GM12872 (cell line): ENCODE measurements at regions not wholly inside any gene's neighbourhood (a gene's known extent, or its start where the extent isn't known, plus 50 kb on each side); places are given as distances from the start of the nearest gene placed in this dataset.

Experiments used
- CTCF ChIP-seq: IDR thresholded peaks from 3 replicates; pipeline ENCODE4 v1.5.1; 2011; ENCODE audit warnings: low read depth, mild to moderate bottlenecking, low read length, moderate library complexity; ENCODE audit not compliant: insufficient read depth

DNA sequence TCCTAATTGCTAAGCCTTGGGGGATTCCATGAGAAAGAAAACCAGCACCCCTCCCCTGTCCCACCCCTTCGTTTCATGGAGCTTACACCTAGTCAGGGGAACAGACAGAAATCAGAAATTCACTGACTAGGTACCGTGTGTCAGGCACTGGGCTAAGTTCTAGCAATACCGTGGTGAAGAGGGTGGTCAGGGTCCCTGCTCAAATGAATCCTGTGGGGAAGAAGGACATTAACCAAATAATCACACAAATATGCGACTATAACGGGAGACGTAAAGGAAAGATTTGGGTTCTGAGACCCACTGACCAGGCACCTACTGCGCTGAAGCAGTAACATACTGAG is 65.1 kb upstream of the TOP1 start:
- no peak for TF ChIP-seq CTCF

- TF ChIP-seq CTCF, result no peak
Measured at GRCh38 chr20:40965671-40966070, 63.0 kb upstream of the TOP1 start.

DNA sequence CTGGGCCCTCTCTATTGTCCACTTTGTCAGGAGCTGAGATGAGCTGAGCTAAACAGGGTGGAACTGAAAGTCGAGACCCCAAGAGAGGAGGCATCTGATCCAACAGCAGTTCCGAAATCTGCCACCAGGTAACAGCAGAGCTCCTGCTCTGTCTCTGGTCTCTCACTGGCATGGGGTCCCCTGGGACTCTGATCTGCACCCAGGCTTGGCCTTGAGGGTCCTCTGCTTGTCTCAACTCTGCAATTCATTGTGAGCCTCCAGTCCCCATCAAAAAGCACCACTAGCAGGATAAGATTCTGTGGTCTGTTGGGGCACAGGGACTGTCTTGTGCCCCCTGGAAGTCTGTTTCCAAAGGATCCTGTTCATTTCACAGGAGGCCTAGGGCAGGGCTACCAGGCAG is 62.5 kb upstream of the TOP1 start:
- peak; percentile 86 for TF ChIP-seq CTCF

DNA sequence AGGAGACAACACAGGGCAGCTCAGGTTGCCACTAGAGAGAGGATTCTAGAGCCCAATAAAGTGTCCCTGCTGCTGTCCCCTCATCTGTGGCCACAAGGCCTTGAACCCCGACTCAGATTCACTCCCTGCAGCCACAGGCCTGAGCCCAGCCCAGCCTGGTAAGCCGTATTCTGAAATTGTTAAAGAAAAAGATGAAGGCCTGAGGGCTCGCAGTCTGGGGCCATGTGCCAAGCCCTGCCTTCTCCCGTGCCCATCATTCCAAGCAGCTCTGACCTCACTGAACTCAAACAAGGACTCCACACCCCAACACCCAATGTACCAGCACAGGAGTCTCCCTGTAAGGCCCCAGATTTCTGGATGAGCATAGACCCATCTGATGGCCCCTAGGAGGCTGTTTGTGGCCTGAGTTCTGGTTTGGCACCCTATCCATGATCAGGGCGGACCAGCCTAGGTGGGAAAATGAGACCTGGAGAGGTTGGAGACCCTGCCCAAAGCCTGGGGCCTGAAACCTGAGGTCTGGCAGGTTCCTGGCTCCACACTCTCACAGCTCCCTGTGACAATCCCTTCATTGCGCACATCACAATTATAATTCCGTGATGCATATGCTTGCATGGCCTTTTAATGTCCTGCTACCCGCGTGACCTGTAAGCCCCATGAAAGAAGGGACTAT is 62.0 kb upstream of the TOP1 start:
- TF ChIP-seq CTCF, result no peak

DNA sequence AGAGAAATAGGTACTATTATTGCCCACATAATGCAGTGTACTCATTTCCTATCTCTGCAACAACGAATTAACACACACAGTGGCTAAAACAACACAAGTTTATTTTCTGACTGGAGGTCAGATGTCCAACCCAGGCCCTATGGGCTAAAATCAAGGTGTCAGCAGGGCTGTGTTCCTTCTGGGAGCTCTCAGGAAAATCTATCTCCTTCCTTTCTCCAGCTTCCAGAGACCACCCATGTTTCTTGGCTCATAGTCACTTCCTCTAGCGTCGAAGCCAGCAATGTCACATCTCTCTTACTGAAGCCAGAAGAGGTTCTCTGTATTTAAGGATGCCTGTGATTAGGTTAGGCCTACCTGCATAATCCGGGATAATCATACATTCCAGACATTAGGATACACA is 60.9 kb upstream of the TOP1 start:
- no peak for TF ChIP-seq CTCF

DNA sequence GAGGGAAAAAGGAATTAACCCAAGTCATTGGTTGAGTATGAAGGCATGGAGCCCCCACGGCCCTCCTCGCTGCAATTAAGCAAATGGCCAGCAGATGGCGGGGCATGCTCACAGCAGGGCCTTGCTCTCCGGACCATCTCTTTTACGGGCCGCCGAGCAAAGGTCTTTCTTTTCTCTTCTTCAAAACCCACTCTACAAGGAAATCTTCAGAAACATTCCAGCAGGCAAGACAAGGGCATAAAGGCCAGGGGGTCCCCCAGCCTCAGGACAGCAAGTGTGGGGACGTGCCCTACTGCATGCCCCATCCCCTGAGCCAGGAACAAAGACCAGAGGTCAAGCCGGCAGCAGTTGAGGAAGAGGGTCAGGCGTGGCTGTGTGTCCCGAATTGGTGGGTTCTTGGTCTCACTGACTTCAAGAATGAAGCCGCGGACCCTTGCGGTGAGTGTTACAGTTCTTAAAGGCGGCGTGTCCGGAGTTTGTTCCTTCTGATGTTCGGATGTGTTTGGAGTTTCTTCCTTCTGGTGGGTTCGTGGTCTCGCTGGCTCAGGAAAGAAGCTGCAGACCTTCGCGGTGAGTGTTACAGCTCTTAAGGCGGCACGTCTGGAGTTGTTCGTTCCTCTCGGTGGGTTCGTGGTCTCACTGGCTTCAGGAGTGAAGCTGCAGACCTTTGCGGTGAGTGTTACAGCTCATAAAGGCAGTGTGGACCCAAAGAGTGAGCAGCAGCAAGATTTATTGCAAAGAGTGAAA is 59.6 kb upstream of the TOP1 start:
- peak; percentile 94 for TF ChIP-seq CTCF

DNA sequence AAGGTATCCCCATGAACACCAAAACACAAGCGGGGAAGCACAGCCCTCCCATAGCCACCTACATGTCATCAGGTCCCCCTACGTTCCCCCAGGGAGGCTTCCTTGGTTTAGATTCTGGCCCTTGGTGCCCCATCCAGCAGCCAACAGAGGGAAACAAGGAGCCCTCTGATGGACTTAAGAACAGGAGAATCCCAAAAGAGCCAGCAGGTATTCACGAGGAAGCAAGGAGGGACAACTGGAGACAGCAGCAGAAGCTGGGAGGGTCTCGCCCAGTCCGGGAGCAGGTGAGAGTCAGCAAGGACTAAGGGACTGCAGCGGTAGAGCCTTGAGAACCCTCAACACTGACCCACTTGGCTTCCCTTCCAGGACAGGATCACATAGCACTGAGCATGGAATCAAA is 58.4 kb upstream of the TOP1 start:
- TF ChIP-seq CTCF, result peak; percentile 17; the same call in 1 of the 3 replicates
